Mucosa of rectum (tissue), 2 donors: ENCODE measurements at regions not wholly inside any gene's neighbourhood (a gene's known extent, or its start where the extent isn't known, plus 50 kb on each side); places are given as distances from the start of the nearest gene placed in this dataset.

Source experiments
- H3K27ac ChIP-seq, 2 donors: one replicate each; pipeline ENCODE4 v1.7.0; 2013; ENCODE audit warnings: inconsistent platforms in 2 of 2, low read depth in 2 of 2, low read length in 2 of 2
- H3K27me3 ChIP-seq, 2 donors: one replicate each; pipeline ENCODE4 v1.7.0; 2013; ENCODE audit warnings: low read length in 2 of 2; ENCODE audit not compliant: control insufficient read depth in 2 of 2, insufficient read depth in 2 of 2
- H3K36me3 ChIP-seq, 2 donors: one replicate each; pipeline ENCODE4 v1.7.0; 2013; ENCODE audit warnings: low read length in 2 of 2; ENCODE audit not compliant: control insufficient read depth in 2 of 2, insufficient read depth in 2 of 2
- H3K4me1 ChIP-seq, 2 donors: one replicate each; pipeline ENCODE4 v1.7.0; 2013; ENCODE audit warnings: low read length in 2 of 2, mild to moderate bottlenecking in 1 of 2; ENCODE audit not compliant: control insufficient read depth in 2 of 2, insufficient read depth in 2 of 2
- H3K4me3 ChIP-seq, 2 donors: one replicate each; pipeline ENCODE4 v1.7.0; 2013; ENCODE audit warnings: low read length in 2 of 2
- H3K9ac ChIP-seq, 2 donors: one replicate each; pipeline ENCODE4 v1.7.0; 2013; ENCODE audit warnings: low read length in 2 of 2, low read depth in 1 of 2, mild to moderate bottlenecking in 1 of 2
- H3K9me3 ChIP-seq, 2 donors: one replicate each; pipeline ENCODE4 v1.7.0; 2013; ENCODE audit warnings: low read length in 2 of 2; ENCODE audit not compliant: control insufficient read depth in 2 of 2
- donor health status: healthy.
- donor health status: Normal muscosa, but diverticular disease.

GRCh38 chr4:176896211-176896610 is 103.5 kb upstream of the VEGFC start:
- H3K4me3 ChIP-seq: no peak overlapping the region

GRCh38 chr4:176897226-176897625 is 104.5 kb upstream of the VEGFC start:
- H3K4me1 ChIP-seq: no peaks in the 10 kb centered on the region
- H3K9me3 ChIP-seq: no peaks in the 10 kb centered on the region
- no peaks in the 10 kb centered on the region for H3K27me3 ChIP-seq
- H3K36me3 ChIP-seq: no peaks in the 10 kb centered on the region
- H3K9ac ChIP-seq: no peak overlapping the region
- no peak overlapping the region for H3K4me3 ChIP-seq
- no peak overlapping the region for H3K27ac ChIP-seq

More at GRCh38 chr4:176896211-176896610, 103.5 kb upstream of the VEGFC start:
- no peak overlapping the region for H3K9ac ChIP-seq
- H3K4me1 ChIP-seq: no peaks in the 10 kb centered on the region
- H3K27me3 ChIP-seq: no peaks in the 10 kb centered on the region
- no peaks in the 10 kb centered on the region for H3K9me3 ChIP-seq
- no peaks in the 10 kb centered on the region for H3K36me3 ChIP-seq
- H3K27ac ChIP-seq: no peak overlapping the region

- no peak overlapping the region for H3K27ac ChIP-seq
- H3K36me3 ChIP-seq: no peaks in the 10 kb centered on the region
- no peaks in the 10 kb centered on the region for H3K27me3 ChIP-seq
- H3K4me1 ChIP-seq: no peaks in the 10 kb centered on the region
- H3K9ac ChIP-seq: no peak overlapping the region
- no peak overlapping the region for H3K4me3 ChIP-seq
- no peaks in the 10 kb centered on the region for H3K9me3 ChIP-seq
Measured at GRCh38 chr4:176898791-176899190, 106.1 kb upstream of the VEGFC start.

DNA sequence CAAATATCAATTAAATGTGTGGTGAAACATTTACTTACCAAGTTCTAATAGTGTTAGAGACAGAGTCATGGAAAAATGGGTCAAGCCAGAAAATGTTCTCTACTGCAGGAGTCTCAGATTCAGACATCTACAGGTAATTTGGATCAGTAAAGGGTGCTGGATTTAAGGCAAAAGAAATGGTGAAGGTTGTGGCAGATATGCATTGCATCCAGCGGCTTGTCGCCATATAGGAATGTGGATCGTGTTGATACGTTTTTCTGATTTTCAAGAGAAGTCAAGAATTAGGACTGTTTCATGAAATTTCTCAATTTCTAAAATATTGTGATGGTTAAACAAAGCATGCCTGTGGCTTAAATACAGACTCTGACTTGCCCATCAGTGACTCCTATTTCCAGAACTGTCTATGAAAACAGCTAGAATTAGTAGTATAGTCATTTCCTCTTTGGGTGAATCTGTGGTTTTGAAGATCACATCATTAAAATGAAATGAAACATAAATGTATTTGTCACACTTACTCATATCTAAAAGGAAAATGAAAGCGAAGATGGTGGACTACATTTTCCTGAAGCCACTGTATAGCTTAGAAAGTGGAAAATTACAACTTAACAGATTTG is 110.1 kb upstream of the VEGFC start:
- no peaks in the 10 kb centered on the region for H3K36me3 ChIP-seq
- no peaks in the 10 kb centered on the region for H3K27me3 ChIP-seq
- H3K27ac ChIP-seq: no peak overlapping the region
- no peaks in the 10 kb centered on the region for H3K4me1 ChIP-seq
- no peaks in the 10 kb centered on the region for H3K9me3 ChIP-seq
- no peak overlapping the region for H3K4me3 ChIP-seq
- H3K9ac ChIP-seq: no peak overlapping the region

GRCh38 chr4:176906709-176907108 is 114.0 kb upstream of the VEGFC start:
- Histone ChIP-seq H3K4me1 (no peaks in the 10 kb centered on the region), H3K27me3 (no peaks in the 10 kb centered on the region)

DNA sequence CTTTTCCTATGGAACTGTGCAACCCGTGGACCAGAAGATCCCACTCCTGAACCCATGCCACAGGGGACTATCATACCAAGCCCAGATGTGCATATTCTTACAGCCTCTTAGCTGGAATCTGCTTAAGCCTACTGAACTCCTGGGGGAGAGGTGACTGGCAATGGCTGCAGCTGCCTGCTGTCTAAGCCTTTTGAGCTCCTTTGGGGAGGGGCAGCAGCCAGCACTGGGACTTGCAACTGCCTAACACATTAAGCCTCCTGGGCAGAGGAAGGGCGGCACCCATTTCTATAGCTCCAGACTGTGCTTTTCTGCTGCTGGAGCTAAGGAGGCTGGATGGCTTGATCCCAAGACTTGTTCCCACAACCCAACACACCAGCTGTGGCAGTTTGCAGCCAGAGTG is 117.9 kb upstream of the VEGFC start:
- H3K9me3 ChIP-seq: peaks cover 0 to 4% of the 10 kb centered on the region in 2 donors
- no peak overlapping the region for H3K27ac ChIP-seq
- no peak overlapping the region for H3K9ac ChIP-seq
- no peaks in the 10 kb centered on the region for H3K36me3 ChIP-seq
- H3K4me1 ChIP-seq: no peaks in the 10 kb centered on the region
- H3K27me3 ChIP-seq: no peaks in the 10 kb centered on the region
- H3K4me3 ChIP-seq: no peak overlapping the region

More at GRCh38 chr4:176906709-176907108, 114.0 kb upstream of the VEGFC start:
- no peaks in the 10 kb centered on the region for H3K36me3 ChIP-seq
- no peak overlapping the region for H3K27ac ChIP-seq
- H3K9ac ChIP-seq: no peak overlapping the region
- no peak overlapping the region for H3K4me3 ChIP-seq
- peaks cover 0 to 4% of the 10 kb centered on the region in 2 donors for H3K9me3 ChIP-seq

- Histone ChIP-seq H3K36me3 (no peaks in the 10 kb centered on the region), H3K9me3 (no peaks in the 10 kb centered on the region), H3K4me3 (no peak overlapping the region), H3K27ac (no peak overlapping the region), H3K4me1 (no peaks in the 10 kb centered on the region), H3K9ac (no peak overlapping the region), H3K27me3 (no peaks in the 10 kb centered on the region)
Measured at GRCh38 chr4:176919631-176920030, 126.9 kb upstream of the VEGFC start.

DNA sequence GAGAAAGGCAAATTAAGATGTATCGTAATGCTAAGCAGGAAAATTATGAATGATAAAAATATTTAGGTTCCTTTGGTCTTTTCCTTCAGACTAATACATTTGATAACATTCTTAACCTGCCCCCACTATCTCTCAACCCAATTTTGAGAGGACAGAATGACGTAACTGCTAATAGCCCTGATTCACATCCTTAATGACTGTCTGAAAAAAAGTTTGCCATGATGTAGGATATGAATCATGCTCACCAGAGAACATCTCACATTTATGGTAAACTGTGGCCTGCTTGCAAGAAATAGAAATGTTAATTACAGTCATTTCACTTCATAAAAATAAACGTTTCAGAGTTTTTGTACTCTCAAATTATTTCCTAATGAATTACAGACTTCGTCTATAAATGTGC is 128.0 kb upstream of the VEGFC start:
- Histone ChIP-seq H3K4me1 (no peaks in the 10 kb centered on the region), H3K9me3 (no peaks in the 10 kb centered on the region), H3K36me3 (no peaks in the 10 kb centered on the region), H3K27ac (no peak overlapping the region), H3K27me3 (no peaks in the 10 kb centered on the region), H3K9ac (no peak overlapping the region), H3K4me3 (no peak overlapping the region)

- Histone ChIP-seq H3K4me3 (no peak overlapping the region), H3K36me3 (no peaks in the 10 kb centered on the region), H3K27ac (no peak overlapping the region), H3K27me3 (no peaks in the 10 kb centered on the region), H3K4me1 (no peaks in the 10 kb centered on the region), H3K9me3 (no peaks in the 10 kb centered on the region), H3K9ac (no peak overlapping the region)
Measured at GRCh38 chr4:176921256-176921655, 128.5 kb upstream of the VEGFC start.

GRCh38 chr4:176924238-176924637 is 131.5 kb upstream of the VEGFC start:
- H3K9me3 ChIP-seq: no peaks in the 10 kb centered on the region
- no peak overlapping the region for H3K4me3 ChIP-seq
- no peak overlapping the region for H3K27ac ChIP-seq
- no peak overlapping the region for H3K9ac ChIP-seq
- H3K27me3 ChIP-seq: no peaks in the 10 kb centered on the region
- no peaks in the 10 kb centered on the region for H3K4me1 ChIP-seq
- H3K36me3 ChIP-seq: no peaks in the 10 kb centered on the region

DNA sequence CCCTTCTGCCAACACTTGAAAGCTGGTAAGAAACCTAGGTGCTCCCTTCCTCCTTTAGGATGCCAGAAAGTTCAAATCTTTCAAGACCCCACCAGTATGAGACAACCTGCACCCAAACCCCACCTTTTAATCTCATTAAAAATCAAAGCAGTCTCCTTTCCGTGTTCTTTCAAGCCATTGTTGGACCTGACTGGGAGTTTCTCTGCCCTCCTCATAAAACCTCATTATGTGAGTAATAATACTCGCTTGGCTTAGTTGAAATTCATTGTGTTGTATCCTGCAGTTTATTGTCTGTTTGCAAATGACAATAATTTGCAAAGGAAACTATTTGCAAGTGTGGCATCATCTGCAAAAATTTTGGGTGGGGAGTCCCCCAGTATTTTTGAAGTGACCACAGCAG is 133.2 kb upstream of the VEGFC start:
- Histone ChIP-seq H3K9ac (no peak overlapping the region), H3K4me3 (no peak overlapping the region), H3K27me3 (no peaks in the 10 kb centered on the region), H3K36me3 (no peaks in the 10 kb centered on the region), H3K4me1 (no peaks in the 10 kb centered on the region), H3K27ac (no peak overlapping the region), H3K9me3 (no peaks in the 10 kb centered on the region)
